ENCODE measurements at regions not wholly inside any gene's neighbourhood (a gene's known extent, or its start where the extent isn't known, plus 50 kb on each side); places are given as distances from the start of the nearest gene placed in this dataset.

DNA sequence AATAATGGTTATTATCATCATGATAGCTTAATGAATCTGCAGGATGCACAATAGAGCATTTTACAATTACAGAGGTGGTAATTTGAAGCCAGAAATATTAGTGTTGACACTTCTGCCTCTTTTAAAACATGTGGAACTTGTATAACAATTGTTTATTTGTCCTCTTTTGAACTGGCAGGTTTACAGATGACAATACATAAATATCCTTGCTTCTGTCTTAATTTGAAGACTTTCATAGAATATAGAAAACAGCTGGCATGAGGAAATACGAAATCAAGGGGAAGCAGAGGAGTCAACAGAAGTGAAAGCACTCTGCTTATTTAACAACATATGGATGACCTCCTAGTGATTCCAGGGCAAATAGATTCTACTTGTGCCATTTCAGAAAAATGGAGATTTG lies 270.5 kb upstream of the SGO1 start:
- TF ChIP-seq, protein P1, sequence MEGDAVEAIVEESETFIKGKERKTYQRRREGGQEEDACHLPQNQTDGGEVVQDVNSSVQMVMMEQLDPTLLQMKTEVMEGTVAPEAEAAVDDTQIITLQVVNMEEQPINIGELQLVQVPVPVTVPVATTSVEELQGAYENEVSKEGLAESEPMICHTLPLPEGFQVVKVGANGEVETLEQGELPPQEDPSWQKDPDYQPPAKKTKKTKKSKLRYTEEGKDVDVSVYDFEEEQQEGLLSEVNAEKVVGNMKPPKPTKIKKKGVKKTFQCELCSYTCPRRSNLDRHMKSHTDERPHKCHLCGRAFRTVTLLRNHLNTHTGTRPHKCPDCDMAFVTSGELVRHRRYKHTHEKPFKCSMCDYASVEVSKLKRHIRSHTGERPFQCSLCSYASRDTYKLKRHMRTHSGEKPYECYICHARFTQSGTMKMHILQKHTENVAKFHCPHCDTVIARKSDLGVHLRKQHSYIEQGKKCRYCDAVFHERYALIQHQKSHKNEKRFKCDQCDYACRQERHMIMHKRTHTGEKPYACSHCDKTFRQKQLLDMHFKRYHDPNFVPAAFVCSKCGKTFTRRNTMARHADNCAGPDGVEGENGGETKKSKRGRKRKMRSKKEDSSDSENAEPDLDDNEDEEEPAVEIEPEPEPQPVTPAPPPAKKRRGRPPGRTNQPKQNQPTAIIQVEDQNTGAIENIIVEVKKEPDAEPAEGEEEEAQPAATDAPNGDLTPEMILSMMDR (IDR thresholded peaks at IDR 0.05) = no peak
- TF ChIP-seq POLR2AphosphoS5 (IDR thresholded peaks at IDR 0.05; ENCODE audit: low read depth, low read length) = no peak

Measured in Panc1 (cell line).